ENCODE measurements at regions not wholly inside any gene's neighbourhood (a gene's known extent, or its start where the extent isn't known, plus 50 kb on each side); places are given as distances from the start of the nearest gene placed in this dataset.

- DNase-seq (ENCODE audit: insufficient read length, low spot score) (no peak), FAIRE-seq (no peak)
- TF ChIP-seq TAF1 (IDR thresholded peaks at IDR 0.05; ENCODE audit: low read depth, low read length) (no peak), POLR2A (IDR thresholded peaks at IDR 0.05; ENCODE audit: low read depth, low read length) (no peak), PAX5 (IDR thresholded peaks at IDR 0.05; ENCODE audit: insufficient read depth, low read length, severe bottlenecking) (no peak), SPI1 (IDR thresholded peaks at IDR 0.05; ENCODE audit: low read depth, low read length) (no peak), POLR2AphosphoS5 (IDR thresholded peaks at IDR 0.05; ENCODE audit: low read depth, low read length) (no peak), POU2F2 (IDR thresholded peaks at IDR 0.05; ENCODE audit: low read depth, low read length) (no peak)
These were observed 247.7 kb upstream of the DMRT1 start for GRCh38 chr9:593809-594208.

GRCh38 chr9:596703-597102 is 244.8 kb upstream of the DMRT1 start:
- FAIRE-seq (no peak), DNase-seq (ENCODE audit: insufficient read length, low spot score) (no peak)
- TF ChIP-seq POLR2AphosphoS5 (IDR thresholded peaks at IDR 0.05; ENCODE audit: low read depth, low read length) (no peak), POU2F2 (IDR thresholded peaks at IDR 0.05; ENCODE audit: low read depth, low read length) (no peak)

GRCh38 chr9:600006-600405 is 241.5 kb upstream of the DMRT1 start:
- no peak for DNase-seq (ENCODE audit: insufficient read length, low spot score)
- no peak for FAIRE-seq
- TF ChIP-seq SPI1 (IDR thresholded peaks at IDR 0.05; ENCODE audit: low read depth, low read length) (no peak), PAX5 (IDR thresholded peaks at IDR 0.05; ENCODE audit: insufficient read depth, low read length, severe bottlenecking) (no peak), POLR2A (IDR thresholded peaks at IDR 0.05; ENCODE audit: low read depth, low read length) (no peak), POU2F2 (IDR thresholded peaks at IDR 0.05; ENCODE audit: low read depth, low read length) (no peak), TAF1 (IDR thresholded peaks at IDR 0.05; ENCODE audit: low read depth, low read length) (no peak), POLR2AphosphoS5 (IDR thresholded peaks at IDR 0.05; ENCODE audit: low read depth, low read length) (no peak)

- DNase-seq (ENCODE audit: insufficient read length, low spot score), result no peak
- no peak for FAIRE-seq
- TF ChIP-seq PAX5 (IDR thresholded peaks at IDR 0.05; ENCODE audit: insufficient read depth, low read length, severe bottlenecking) (no peak), TAF1 (IDR thresholded peaks at IDR 0.05; ENCODE audit: low read depth, low read length) (no peak)
These were observed 238.8 kb upstream of the DMRT1 start for GRCh38 chr9:602716-603115.

GRCh38 chr9:603126-603525 is 238.4 kb upstream of the DMRT1 start:
- DNase-seq (ENCODE audit: insufficient read length, low spot score), result no peak
- TF ChIP-seq POLR2AphosphoS5 (IDR thresholded peaks at IDR 0.05; ENCODE audit: low read depth, low read length), result no peak
- TF ChIP-seq PAX5 (IDR thresholded peaks at IDR 0.05; ENCODE audit: insufficient read depth, low read length, severe bottlenecking), result no peak
- TF ChIP-seq POLR2A (IDR thresholded peaks at IDR 0.05; ENCODE audit: low read depth, low read length), result no peak
- no peak for TF ChIP-seq POU2F2 (IDR thresholded peaks at IDR 0.05; ENCODE audit: low read depth, low read length)
- TF ChIP-seq SPI1 (IDR thresholded peaks at IDR 0.05; ENCODE audit: low read depth, low read length), result no peak
- FAIRE-seq, result no peak

GRCh38 chr9:607417-607816 is 234.1 kb upstream of the DMRT1 start:
- no peak for TF ChIP-seq POLR2AphosphoS5 (IDR thresholded peaks at IDR 0.05; ENCODE audit: low read depth, low read length)
- no peak for TF ChIP-seq TAF1 (IDR thresholded peaks at IDR 0.05; ENCODE audit: low read depth, low read length)
- no peak for TF ChIP-seq POLR2A (IDR thresholded peaks at IDR 0.05; ENCODE audit: low read depth, low read length)
- no peak for TF ChIP-seq SPI1 (IDR thresholded peaks at IDR 0.05; ENCODE audit: low read depth, low read length)
- TF ChIP-seq POU2F2 (IDR thresholded peaks at IDR 0.05; ENCODE audit: low read depth, low read length), result no peak
- no peak for TF ChIP-seq PAX5 (IDR thresholded peaks at IDR 0.05; ENCODE audit: insufficient read depth, low read length, severe bottlenecking)

GRCh38 chr9:613771-614347 is 227.6 kb upstream of the DMRT1 start:
- TF ChIP-seq SPI1 (IDR thresholded peaks at IDR 0.05; ENCODE audit: low read depth, low read length) (0 out of 2 replicates have a peak, but pooled peaks have one; percentile 0), PAX5 (IDR thresholded peaks at IDR 0.05; ENCODE audit: insufficient read depth, low read length, severe bottlenecking) (no peak)
- FAIRE-seq (peak; percentile 50), DNase-seq (ENCODE audit: insufficient read length, low spot score) (peak; percentile 26)

More at GRCh38 chr9:607417-607816, 234.1 kb upstream of the DMRT1 start:
- FAIRE-seq, result no peak
- DNase-seq (ENCODE audit: insufficient read length, low spot score), result no peak

GRCh38 chr9:614431-614830 is 227.1 kb upstream of the DMRT1 start:
- no peak for FAIRE-seq
- no peak for TF ChIP-seq TAF1 (IDR thresholded peaks at IDR 0.05; ENCODE audit: low read depth, low read length)
- no peak for TF ChIP-seq POLR2AphosphoS5 (IDR thresholded peaks at IDR 0.05; ENCODE audit: low read depth, low read length)
- no peak for DNase-seq (ENCODE audit: insufficient read length, low spot score)

- no peak for TF ChIP-seq POLR2A (IDR thresholded peaks at IDR 0.05; ENCODE audit: low read depth, low read length)
- no peak for TF ChIP-seq SPI1 (IDR thresholded peaks at IDR 0.05; ENCODE audit: low read depth, low read length)
- no peak for TF ChIP-seq PAX5 (IDR thresholded peaks at IDR 0.05; ENCODE audit: insufficient read depth, low read length, severe bottlenecking)
- no peak for TF ChIP-seq TAF1 (IDR thresholded peaks at IDR 0.05; ENCODE audit: low read depth, low read length)
- TF ChIP-seq POLR2AphosphoS5 (IDR thresholded peaks at IDR 0.05; ENCODE audit: low read depth, low read length), result no peak
- TF ChIP-seq POU2F2 (IDR thresholded peaks at IDR 0.05; ENCODE audit: low read depth, low read length), result no peak
- FAIRE-seq, result no peak
These were observed 225.7 kb upstream of the DMRT1 start for GRCh38 chr9:615756-616155.

GRCh38 chr9:616694-617093 is 224.8 kb upstream of the DMRT1 start:
- DNase-seq (ENCODE audit: insufficient read length, low spot score), result no peak
- FAIRE-seq, result no peak
- TF ChIP-seq POLR2A (IDR thresholded peaks at IDR 0.05; ENCODE audit: low read depth, low read length) (no peak), SPI1 (IDR thresholded peaks at IDR 0.05; ENCODE audit: low read depth, low read length) (no peak), TAF1 (IDR thresholded peaks at IDR 0.05; ENCODE audit: low read depth, low read length) (no peak), POLR2AphosphoS5 (IDR thresholded peaks at IDR 0.05; ENCODE audit: low read depth, low read length) (no peak), POU2F2 (IDR thresholded peaks at IDR 0.05; ENCODE audit: low read depth, low read length) (no peak), PAX5 (IDR thresholded peaks at IDR 0.05; ENCODE audit: insufficient read depth, low read length, severe bottlenecking) (no peak)

More at GRCh38 chr9:615756-616155, 225.7 kb upstream of the DMRT1 start:
- DNase-seq (ENCODE audit: insufficient read length, low spot score), result no peak

Data from GM12891 (cell line).